Heart left ventricle (tissue), 13 donors: ENCODE measurements at regions not wholly inside any gene's neighbourhood (a gene's known extent, or its start where the extent isn't known, plus 50 kb on each side); places are given as distances from the start of the nearest gene placed in this dataset.

Experiments used
- CTCF ChIP-seq, 12 donors: fragments of 200-600 bp; sonication (generic) in 4 of 12; IDR thresholded peaks; one replicate each; pipeline versions ENCODE4 v1.5.0 to v1.8.0; 2018 to 2022; ENCODE audit warnings: antibody characterized with exemption in 12 of 12, mild to moderate bottlenecking in 5 of 12
- POLR2A ChIP-seq, 2 donors: fragments of 450-650 bp; IDR thresholded peaks; one replicate each; pipeline ENCODE4 v1.6.1; 2017; ENCODE audit warnings: antibody characterized with exemption in 2 of 2, mild to moderate bottlenecking in 2 of 2, moderate library complexity in 2 of 2
- donor health status: ischemic (EF 13 %, LVEDD 7.1; RV severe dilation, severe dysfunction).
- donor health status: DM: no; HTN: yes; CAD: no.
- donor health status: DM: no; HTN: no; CAD: no.
- donor health status: ischemic (EF 25% LVEDD 6.9; RV normal size, moderate dysfunction).
- donor health status: ischemic (EF 25% LVEDD 5.7; RV mildly dilated, moderate dysfunction).
- donor health status: ischemic (EF 35%, LVEDD 5.7; RV mildly dilated, moderate dysfunction).
- donor health status: nonischemic (EF 11% LVEDD 7.7; RV severe dilation, severe dysfunction).
- donor health status: DM: yes; HTN: yes; CAD: no.
- donor health status: PGD.
- donor health status: ischemic (EF 29% LVEDD 5.4; RV normal size, mild dysfunction).
- donor health status: nonischemic (EF 23%, LVEDD 6.1; RV moderate dilation, normal function).

GRCh38 chr2:52334185-52334584, 1302.3 kb upstream of the NRXN1 start:
- TF ChIP-seq CTCF (IDR thresholded peaks at IDR 0.05), result no peak
- no peak for TF ChIP-seq POLR2A (IDR thresholded peaks at IDR 0.05)
